ENCODE measurements at regions not wholly inside any gene's neighbourhood (a gene's known extent, or its start where the extent isn't known, plus 50 kb on each side); places are given as distances from the start of the nearest gene placed in this dataset.

DNA sequence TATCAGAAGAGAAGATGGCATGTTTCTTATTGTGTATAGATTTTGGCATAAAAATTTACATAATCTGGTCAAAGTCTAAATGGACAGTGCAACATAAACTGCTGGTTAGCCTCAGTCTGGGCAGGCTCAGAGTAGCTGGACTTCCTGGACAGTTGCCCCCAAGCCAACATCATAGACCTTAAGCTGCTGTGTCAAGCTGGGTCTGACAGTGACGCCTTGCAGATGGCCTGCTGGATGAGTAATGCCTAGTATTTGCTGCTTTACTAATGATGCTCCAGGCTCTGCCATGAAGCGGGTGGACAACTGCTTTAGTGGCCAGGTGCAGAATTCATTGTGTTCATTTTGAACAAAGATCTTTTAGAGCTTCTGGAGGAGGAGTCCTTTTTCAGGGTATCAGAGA is 603.7 kb upstream of the ZEB2 start:
- no peaks in the 10 kb centered on the region for H3K4me1 Mint-ChIP-seq
- DNase-seq (no peak), ATAC-seq (no peak)
- H3K27ac Mint-ChIP-seq: no peak overlapping the region
- H3K4me3 Mint-ChIP-seq: no peak overlapping the region
- H3K36me3 Mint-ChIP-seq (ENCODE audit: low read depth): no peaks in the 10 kb centered on the region
- H3K9me3 ChIP-seq (ENCODE audit: control insufficient read depth, low read length, poor library complexity, severe bottlenecking): no peaks in the 10 kb centered on the region
- H3K27me3 Mint-ChIP-seq: no peaks in the 10 kb centered on the region

DNA sequence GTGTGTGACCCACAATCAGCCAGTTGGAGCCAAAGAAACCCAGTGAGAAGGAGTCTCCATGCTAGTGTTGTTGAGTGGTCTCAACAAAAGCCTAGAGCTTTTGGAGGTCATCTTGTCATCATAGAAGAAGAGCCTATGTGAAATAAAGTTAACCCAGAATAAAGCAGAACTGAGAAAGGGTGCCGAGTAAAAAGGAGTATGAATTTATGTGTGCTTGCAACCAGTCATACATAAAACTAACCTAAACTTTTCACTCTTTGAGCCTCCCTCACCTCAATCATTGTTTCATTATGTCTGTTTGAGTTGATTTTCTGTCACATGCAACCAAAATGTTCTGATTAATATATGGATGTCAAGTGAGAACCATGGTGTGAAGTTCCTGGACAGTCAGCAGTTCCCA is 599.3 kb upstream of the ZEB2 start:
- no peak for DNase-seq
- H3K27me3 Mint-ChIP-seq: no peaks in the 10 kb centered on the region
- no peaks in the 10 kb centered on the region for H3K36me3 Mint-ChIP-seq (ENCODE audit: low read depth)
- H3K4me1 Mint-ChIP-seq: no peaks in the 10 kb centered on the region
- no peak overlapping the region for H3K4me3 Mint-ChIP-seq
- no peaks in the 10 kb centered on the region for H3K9me3 ChIP-seq (ENCODE audit: control insufficient read depth, low read length, poor library complexity, severe bottlenecking)
- no peak overlapping the region for H3K27ac Mint-ChIP-seq
- no peak for ATAC-seq

DNA sequence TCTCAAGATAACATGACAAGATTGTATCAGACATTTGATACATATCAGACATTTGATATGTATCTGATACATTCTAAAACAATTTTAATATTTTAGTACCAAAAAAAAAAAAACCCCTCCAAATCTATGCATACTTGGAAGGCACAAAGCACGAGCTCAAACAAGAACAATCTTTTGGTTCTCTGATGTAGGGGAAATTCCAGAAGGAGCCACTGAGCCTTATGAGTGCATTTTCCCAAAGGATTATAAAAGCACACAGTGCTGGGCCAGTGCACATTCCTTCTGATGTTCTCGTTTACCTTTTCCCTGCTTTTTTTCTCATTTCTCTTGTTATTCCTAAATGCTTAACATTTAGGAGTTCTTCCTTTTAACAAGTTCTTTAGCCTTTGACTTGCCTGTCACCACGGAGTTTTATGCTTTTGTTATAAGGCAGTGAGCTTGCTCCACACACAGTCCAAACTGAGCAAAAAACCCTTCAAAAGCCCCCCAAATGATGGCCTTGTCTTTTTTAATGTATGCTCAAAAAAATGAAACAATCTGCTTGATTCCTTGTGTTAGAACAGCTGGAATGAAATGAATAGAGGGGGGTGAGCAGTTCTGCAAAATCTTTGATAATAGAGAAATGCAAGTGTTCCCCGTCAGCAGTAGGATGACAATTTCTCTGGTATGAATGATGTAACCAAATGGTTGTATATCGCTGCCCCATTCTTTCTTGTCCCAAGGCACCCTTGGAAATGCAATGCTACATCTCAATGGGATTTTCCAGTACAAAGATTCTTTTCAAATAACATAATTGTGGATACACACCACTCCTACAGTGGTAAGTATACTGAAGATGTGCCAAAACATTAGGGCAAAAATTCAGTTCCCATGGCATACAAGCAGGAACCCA is 597.2 kb upstream of the ZEB2 start:
- Mint-ChIP-seq H3K27ac (no peak overlapping the region), H3K4me1 (no peaks in the 10 kb centered on the region), H3K36me3 (ENCODE audit: low read depth) (no peaks in the 10 kb centered on the region), H3K27me3 (no peaks in the 10 kb centered on the region), H3K4me3 (no peak overlapping the region)
- DNase-seq: no peak
- H3K9me3 ChIP-seq (ENCODE audit: control insufficient read depth, low read length, poor library complexity, severe bottlenecking): no peaks in the 10 kb centered on the region
- no peak for ATAC-seq

DNA sequence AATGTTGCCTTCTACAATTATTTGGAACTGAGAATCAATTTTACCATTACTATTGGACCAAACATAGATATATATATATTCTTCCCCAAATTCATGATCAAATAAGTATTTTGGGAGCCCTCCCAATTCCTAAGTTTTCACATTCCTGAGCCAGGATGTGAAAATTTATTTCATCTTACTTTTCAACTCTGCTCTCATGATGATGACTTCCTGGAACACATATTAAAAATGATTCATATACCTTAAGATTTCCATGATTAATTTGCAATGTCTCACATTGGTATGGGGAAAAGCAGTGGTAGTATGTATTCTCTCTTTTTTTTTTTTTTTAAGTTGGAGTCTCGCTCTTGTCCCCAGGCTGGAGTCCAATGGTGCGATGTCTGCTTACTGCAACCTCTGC is 596.1 kb upstream of the ZEB2 start:
- no peak overlapping the region for H3K27ac Mint-ChIP-seq
- no peak overlapping the region for H3K4me3 Mint-ChIP-seq
- H3K4me1 Mint-ChIP-seq: no peaks in the 10 kb centered on the region
- no peaks in the 10 kb centered on the region for H3K27me3 Mint-ChIP-seq
- no peak for ATAC-seq
- H3K9me3 ChIP-seq (ENCODE audit: control insufficient read depth, low read length, poor library complexity, severe bottlenecking): no peaks in the 10 kb centered on the region
- H3K36me3 Mint-ChIP-seq (ENCODE audit: low read depth): no peaks in the 10 kb centered on the region
- no peak for DNase-seq

DNA sequence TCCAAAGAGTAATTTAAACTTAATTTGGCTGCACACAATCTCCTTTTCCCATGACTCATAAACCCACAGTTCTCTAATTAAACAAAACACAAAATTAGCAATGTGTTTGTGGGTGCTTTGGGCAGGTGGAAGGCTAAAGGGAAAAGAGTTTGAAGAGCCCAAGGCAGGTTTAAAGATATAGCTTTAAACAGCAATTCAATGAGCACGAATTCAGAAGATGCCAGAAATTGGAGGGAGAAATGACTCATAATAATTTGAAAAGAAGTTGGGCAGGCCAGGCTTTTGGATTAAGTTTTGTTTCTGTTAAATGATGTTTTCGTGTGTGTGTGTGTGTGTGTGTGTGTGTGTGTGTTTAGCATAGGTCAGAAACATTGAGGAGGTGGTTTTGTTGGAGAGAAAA is 594.8 kb upstream of the ZEB2 start:
- DNase-seq: no peak
- no peak for ATAC-seq
- Mint-ChIP-seq H3K4me3 (no peak overlapping the region), H3K4me1 (no peaks in the 10 kb centered on the region), H3K27me3 (no peaks in the 10 kb centered on the region), H3K27ac (no peak overlapping the region), H3K36me3 (ENCODE audit: low read depth) (no peaks in the 10 kb centered on the region)
- H3K9me3 ChIP-seq (ENCODE audit: control insufficient read depth, low read length, poor library complexity, severe bottlenecking): no peaks in the 10 kb centered on the region

DNA sequence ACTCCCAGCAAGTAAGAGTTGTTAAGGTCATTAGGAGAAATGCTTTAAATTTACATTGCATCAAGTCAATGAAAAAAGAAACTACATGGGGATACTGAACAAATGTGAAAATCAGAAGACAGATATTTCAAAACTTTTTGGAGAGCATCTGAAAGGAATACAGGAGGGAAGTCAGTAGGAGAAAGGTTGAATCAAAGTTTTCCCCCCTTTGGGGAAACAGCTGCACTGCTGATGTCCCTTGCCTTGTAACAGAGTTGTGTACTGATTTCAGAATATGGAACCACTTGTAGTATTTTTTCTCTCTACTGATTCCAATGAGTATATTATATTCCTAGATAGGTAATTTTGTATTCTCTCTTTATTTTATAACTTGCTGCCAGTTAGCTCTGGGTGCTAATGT is 592.5 kb upstream of the ZEB2 start:
- H3K9me3 ChIP-seq (ENCODE audit: control insufficient read depth, low read length, poor library complexity, severe bottlenecking): no peaks in the 10 kb centered on the region

DNA sequence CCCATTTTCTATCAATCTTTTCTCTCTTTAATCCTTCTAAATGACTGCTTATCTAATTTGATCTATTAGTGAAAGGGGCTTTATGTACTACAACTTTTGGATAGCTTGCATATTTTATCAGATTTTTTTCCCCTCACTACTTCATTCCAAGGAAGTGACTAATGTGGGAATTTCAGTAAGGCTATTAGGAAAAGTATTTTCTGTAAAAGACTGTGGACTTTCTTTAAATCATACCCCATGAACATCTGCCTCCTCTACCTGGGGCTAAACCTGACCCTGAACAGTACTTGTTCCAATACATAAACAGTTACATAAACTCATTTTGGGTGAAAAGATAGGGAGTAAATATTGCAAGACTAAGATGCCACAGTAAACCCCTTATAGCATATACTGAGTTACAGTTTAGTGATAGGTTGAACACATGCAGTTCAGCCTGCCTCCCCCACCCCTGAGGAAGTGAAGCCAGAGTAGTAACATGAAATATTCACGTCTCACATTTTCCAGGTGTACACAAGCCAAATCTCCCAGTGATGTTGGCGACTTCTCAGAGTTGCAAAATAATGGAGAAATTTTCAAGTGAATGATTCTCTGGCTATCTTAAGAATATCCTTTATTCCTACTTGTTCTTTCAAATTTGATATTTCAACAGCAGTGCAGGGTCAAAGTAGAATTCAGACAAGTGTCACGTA is 590.9 kb upstream of the ZEB2 start:
- no peak for ATAC-seq
- Mint-ChIP-seq H3K27ac (no peak overlapping the region), H3K4me3 (no peak overlapping the region), H3K36me3 (ENCODE audit: low read depth) (no peaks in the 10 kb centered on the region), H3K27me3 (no peaks in the 10 kb centered on the region), H3K4me1 (no peaks in the 10 kb centered on the region)
- DNase-seq: no peak
- H3K9me3 ChIP-seq (ENCODE audit: control insufficient read depth, low read length, poor library complexity, severe bottlenecking): no peaks in the 10 kb centered on the region

More for the DNA sequence above, 592.5 kb upstream of the ZEB2 start:
- no peak overlapping the region for H3K4me3 Mint-ChIP-seq
- no peaks in the 10 kb centered on the region for H3K4me1 Mint-ChIP-seq
- DNase-seq: no peak
- no peak overlapping the region for H3K27ac Mint-ChIP-seq
- no peaks in the 10 kb centered on the region for H3K36me3 Mint-ChIP-seq (ENCODE audit: low read depth)
- no peak for ATAC-seq
- H3K27me3 Mint-ChIP-seq: no peaks in the 10 kb centered on the region

DNA sequence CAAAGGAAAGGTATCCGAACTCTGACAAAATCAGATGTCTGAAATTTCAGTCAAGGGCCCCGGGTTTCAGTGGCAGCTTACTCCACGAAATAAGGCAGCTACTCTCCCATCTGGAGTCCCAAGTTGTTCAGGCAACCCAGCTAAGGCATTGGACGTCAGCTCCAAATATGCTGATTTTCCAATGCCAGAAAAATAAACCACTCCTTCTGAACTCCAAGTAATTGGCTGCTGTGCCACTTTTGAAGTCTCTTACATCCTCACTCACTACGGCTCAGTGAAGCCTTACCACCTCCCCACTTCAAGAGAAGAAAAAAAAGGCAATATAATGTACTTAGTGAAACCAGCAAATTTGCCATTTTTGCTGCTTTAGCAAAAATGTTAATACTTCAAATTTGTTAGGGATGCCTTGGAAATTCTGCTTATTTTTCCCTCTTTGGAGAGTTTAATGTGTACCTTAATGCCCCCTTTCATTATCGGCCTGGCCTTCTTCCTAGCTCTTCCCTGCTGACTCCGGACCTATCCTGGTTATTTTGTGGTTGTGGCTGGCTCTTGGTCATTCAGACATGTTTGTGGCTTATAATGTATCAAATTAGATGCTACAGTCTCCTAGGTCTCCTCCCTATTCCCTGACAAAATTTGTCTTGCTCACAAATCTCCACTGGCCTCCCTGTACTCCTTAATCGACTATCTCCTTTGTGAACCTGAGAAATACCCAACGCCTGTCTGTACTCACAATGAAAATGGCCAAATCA is 589.2 kb upstream of the ZEB2 start:
- Mint-ChIP-seq H3K27ac (no peak overlapping the region), H3K36me3 (ENCODE audit: low read depth) (no peaks in the 10 kb centered on the region), H3K4me3 (no peak overlapping the region), H3K27me3 (no peaks in the 10 kb centered on the region), H3K4me1 (no peaks in the 10 kb centered on the region)
- no peaks in the 10 kb centered on the region for H3K9me3 ChIP-seq (ENCODE audit: control insufficient read depth, low read length, poor library complexity, severe bottlenecking)
- ATAC-seq: no peak
- DNase-seq: no peak

DNA sequence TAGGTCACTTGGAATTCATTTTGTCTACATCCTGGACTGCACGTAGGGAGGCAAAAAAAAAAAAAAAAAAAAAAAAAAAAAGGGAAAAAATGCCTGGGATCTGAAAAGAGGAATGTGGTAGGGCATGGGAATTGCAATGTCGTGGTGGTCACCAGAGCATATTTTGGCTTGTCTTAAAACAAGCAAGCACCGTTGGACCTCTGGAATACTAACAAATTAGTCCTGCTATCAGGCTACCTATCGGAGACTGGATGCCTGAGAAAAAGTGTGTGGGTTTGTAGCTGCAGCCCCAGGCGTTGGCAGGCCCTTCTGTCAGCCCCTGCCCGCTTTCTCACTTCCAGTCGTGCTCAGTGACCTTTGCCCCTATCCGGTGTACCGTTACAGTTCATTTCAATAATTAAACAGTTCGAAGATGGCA is 588.5 kb upstream of the ZEB2 start:
- no peaks in the 10 kb centered on the region for H3K9me3 ChIP-seq (ENCODE audit: control insufficient read depth, low read length, poor library complexity, severe bottlenecking)
- no peak for ATAC-seq
- H3K4me1 Mint-ChIP-seq: no peaks in the 10 kb centered on the region
- H3K27me3 Mint-ChIP-seq: no peaks in the 10 kb centered on the region
- H3K27ac Mint-ChIP-seq: no peak overlapping the region
- H3K4me3 Mint-ChIP-seq: no peak overlapping the region
- no peak for DNase-seq
- no peaks in the 10 kb centered on the region for H3K36me3 Mint-ChIP-seq (ENCODE audit: low read depth)

DNA sequence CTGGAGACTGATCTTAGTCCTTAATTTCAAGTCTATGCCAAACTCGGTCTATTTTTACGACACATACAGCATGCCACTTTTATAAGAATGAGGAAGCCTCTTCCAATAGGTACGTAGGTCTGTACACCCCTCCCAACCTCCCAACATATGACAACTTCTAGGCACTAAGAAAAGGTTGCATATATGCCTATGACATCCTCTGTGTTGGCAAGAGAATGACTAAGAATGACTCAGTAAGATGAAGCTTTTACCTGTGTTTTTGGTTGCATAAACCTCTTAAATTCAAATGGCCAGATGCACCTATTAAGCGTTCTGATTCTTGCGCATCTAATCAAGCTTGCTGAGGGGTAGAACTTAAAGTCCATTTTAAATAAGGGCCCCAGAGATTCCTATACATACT is 586.4 kb upstream of the ZEB2 start:
- DNase-seq (no peak), ATAC-seq (no peak)
- no peaks in the 10 kb centered on the region for H3K4me1 Mint-ChIP-seq
- H3K36me3 Mint-ChIP-seq (ENCODE audit: low read depth): no peaks in the 10 kb centered on the region
- no peaks in the 10 kb centered on the region for H3K27me3 Mint-ChIP-seq
- H3K4me3 Mint-ChIP-seq: no peak overlapping the region
- no peak overlapping the region for H3K27ac Mint-ChIP-seq
- H3K9me3 ChIP-seq (ENCODE audit: control insufficient read depth, low read length, poor library complexity, severe bottlenecking): no peaks in the 10 kb centered on the region

DNA sequence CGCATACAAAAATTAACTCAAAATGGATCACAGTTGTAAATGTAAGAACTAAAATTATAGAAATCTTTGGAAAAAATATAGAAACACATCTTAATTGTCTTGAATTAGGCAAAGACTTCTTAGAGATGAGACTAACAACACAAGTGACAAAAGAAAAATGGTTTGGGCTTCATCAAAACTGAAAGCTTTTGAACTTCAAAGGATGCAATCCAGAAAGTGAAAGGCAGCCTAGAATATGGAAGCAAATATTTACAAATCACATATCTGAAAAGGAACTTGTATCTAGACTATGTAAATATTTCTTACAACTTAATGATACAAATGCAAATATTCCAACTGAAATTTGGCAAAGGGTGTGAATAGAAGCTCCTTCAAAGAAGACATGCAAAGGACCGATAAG is 582.8 kb upstream of the ZEB2 start:
- no peak for DNase-seq
- no peaks in the 10 kb centered on the region for H3K27me3 Mint-ChIP-seq
- H3K4me1 Mint-ChIP-seq: no peaks in the 10 kb centered on the region
- H3K4me3 Mint-ChIP-seq: no peak overlapping the region
- no peak overlapping the region for H3K27ac Mint-ChIP-seq
- no peak for ATAC-seq
- no peaks in the 10 kb centered on the region for H3K9me3 ChIP-seq (ENCODE audit: control insufficient read depth, low read length, poor library complexity, severe bottlenecking)
- no peaks in the 10 kb centered on the region for H3K36me3 Mint-ChIP-seq (ENCODE audit: low read depth)

DNA sequence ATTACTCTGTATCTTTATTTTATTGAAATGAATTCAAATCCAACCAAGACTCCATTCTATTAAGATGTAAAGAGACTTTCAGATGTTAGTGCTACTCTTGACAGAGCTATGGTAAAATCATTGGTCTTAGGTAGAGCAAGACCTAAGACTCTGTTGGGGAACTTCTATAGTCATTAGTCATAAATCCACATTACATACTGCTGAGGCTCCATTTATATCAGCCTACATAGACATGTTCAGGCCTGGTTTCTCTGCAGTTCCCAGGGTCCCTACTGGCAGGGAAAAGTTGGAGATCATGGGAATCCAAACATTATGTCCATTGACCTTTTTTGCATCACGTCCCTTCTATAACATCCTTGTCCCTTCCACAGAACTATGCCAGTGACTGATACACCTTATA is 580.4 kb upstream of the ZEB2 start:
- no peaks in the 10 kb centered on the region for H3K4me1 Mint-ChIP-seq
- ATAC-seq (no peak), DNase-seq (no peak)
- H3K9me3 ChIP-seq (ENCODE audit: control insufficient read depth, low read length, poor library complexity, severe bottlenecking): peaks cover 2% of the 10 kb centered on the region
- no peaks in the 10 kb centered on the region for H3K27me3 Mint-ChIP-seq
- no peak overlapping the region for H3K4me3 Mint-ChIP-seq
- H3K36me3 Mint-ChIP-seq (ENCODE audit: low read depth): no peaks in the 10 kb centered on the region
- no peak overlapping the region for H3K27ac Mint-ChIP-seq

DNA sequence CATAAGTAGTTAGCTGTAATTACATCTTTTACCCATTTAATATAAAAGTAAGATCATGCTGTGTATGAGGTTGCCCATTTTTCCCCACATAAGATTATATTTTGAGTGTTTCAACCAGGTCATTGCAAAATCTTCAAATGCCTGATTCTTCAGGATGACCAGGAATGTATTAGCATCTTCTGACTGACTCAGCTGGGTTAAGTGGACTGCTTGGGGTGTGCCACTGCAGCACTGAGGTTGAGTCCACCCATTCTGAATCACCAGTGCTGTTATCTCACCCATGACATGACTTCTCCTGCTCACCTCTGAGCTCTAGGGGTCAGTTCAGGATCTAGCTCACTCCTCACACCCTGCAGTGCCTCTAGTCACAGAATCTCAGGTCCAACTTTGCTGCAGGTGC is 576.7 kb upstream of the ZEB2 start:
- Mint-ChIP-seq H3K27ac (no peak overlapping the region), H3K4me3 (no peak overlapping the region), H3K4me1 (no peaks in the 10 kb centered on the region), H3K27me3 (no peaks in the 10 kb centered on the region), H3K36me3 (ENCODE audit: low read depth) (no peaks in the 10 kb centered on the region)
- DNase-seq: no peak
- no peak for ATAC-seq
- peaks cover 2% of the 10 kb centered on the region for H3K9me3 ChIP-seq (ENCODE audit: control insufficient read depth, low read length, poor library complexity, severe bottlenecking)
